ENCODE measurements at regions not wholly inside any gene's neighbourhood (a gene's known extent, or its start where the extent isn't known, plus 50 kb on each side); places are given as distances from the start of the nearest gene placed in this dataset.

DNA sequence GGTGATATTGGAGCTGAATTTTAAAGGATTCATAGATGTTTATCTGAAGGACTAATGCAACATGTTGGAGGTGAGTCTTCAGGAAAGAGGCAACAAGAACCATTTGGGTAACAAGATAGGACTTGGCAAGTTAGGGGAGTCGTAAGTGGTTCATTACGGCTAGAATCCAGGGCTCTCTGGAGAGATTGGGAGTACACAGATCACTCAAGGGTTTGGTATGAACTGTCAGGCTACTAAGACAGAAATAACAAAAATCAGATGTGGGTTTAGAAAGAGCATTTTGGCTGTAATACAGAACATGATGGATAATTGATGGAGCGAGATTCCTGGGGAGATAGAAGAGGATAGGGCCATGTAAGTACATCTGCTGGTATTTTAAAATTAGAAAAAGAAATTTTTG, 86.3 kb upstream of the ESR1 start:
- H3K9me3 ChIP-seq (ENCODE audit: insufficient read depth, low read length) = no peaks in the 10 kb centered on the region
- no peak overlapping the region for H3K9ac ChIP-seq (ENCODE audit: low read length)
- peaks cover 17% of the 10 kb centered on the region for H3K4me1 ChIP-seq (ENCODE audit: low read length)
- no peak overlapping the region for H3K27ac ChIP-seq (ENCODE audit: low read length)
- no peaks in the 10 kb centered on the region for H3K27me3 ChIP-seq (ENCODE audit: low read depth, low read length)
- no peak overlapping the region for H2AFZ ChIP-seq (ENCODE audit: low read depth, low read length)
- H3K36me3 ChIP-seq (replicated peaks; ENCODE audit: low read depth, low read length) = no peaks in the 10 kb centered on the region
- no peaks in the 10 kb centered on the region for H4K20me1 ChIP-seq (ENCODE audit: insufficient read depth, low read length)
- TF ChIP-seq EZH2phosphoT487 (IDR thresholded peaks at IDR 0.05; ENCODE audit: low read depth) = no peak
- TF ChIP-seq, protein P1, sequence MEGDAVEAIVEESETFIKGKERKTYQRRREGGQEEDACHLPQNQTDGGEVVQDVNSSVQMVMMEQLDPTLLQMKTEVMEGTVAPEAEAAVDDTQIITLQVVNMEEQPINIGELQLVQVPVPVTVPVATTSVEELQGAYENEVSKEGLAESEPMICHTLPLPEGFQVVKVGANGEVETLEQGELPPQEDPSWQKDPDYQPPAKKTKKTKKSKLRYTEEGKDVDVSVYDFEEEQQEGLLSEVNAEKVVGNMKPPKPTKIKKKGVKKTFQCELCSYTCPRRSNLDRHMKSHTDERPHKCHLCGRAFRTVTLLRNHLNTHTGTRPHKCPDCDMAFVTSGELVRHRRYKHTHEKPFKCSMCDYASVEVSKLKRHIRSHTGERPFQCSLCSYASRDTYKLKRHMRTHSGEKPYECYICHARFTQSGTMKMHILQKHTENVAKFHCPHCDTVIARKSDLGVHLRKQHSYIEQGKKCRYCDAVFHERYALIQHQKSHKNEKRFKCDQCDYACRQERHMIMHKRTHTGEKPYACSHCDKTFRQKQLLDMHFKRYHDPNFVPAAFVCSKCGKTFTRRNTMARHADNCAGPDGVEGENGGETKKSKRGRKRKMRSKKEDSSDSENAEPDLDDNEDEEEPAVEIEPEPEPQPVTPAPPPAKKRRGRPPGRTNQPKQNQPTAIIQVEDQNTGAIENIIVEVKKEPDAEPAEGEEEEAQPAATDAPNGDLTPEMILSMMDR (IDR thresholded peaks at IDR 0.05; ENCODE audit: low read depth, low read length) = no peak
- no peak overlapping the region for H3K4me2 ChIP-seq (ENCODE audit: low read length)
- no peaks in the 10 kb centered on the region for H3K79me2 ChIP-seq (ENCODE audit: low read length)
- H3K4me3 ChIP-seq (ENCODE audit: low read length) = no peak overlapping the region

GRCh38 chr6:151721671-151722070, 85.8 kb upstream of the ESR1 start:
- Histone ChIP-seq H3K4me3 (ENCODE audit: low read length) (no peak overlapping the region), H3K4me2 (ENCODE audit: low read length) (no peak overlapping the region), H3K36me3 (replicated peaks; ENCODE audit: low read depth, low read length) (no peaks in the 10 kb centered on the region), H3K27ac (ENCODE audit: low read length) (no peak overlapping the region), H3K27me3 (ENCODE audit: low read depth, low read length) (no peaks in the 10 kb centered on the region), H3K9ac (ENCODE audit: low read length) (no peak overlapping the region), H3K4me1 (ENCODE audit: low read length) (peaks cover 17% of the 10 kb centered on the region), H2AFZ (ENCODE audit: low read depth, low read length) (no peak overlapping the region), H3K79me2 (ENCODE audit: low read length) (no peaks in the 10 kb centered on the region), H3K9me3 (ENCODE audit: insufficient read depth, low read length) (no peaks in the 10 kb centered on the region), H4K20me1 (ENCODE audit: insufficient read depth, low read length) (no peaks in the 10 kb centered on the region)
- TF ChIP-seq EZH2phosphoT487 (IDR thresholded peaks at IDR 0.05; ENCODE audit: low read depth) = no peak
- TF ChIP-seq, protein P1 (IDR thresholded peaks at IDR 0.05; ENCODE audit: low read depth, low read length) = no peak

- H2AFZ ChIP-seq (ENCODE audit: low read depth, low read length) = no peak overlapping the region
- no peak for TF ChIP-seq EZH2phosphoT487 (IDR thresholded peaks at IDR 0.05; ENCODE audit: low read depth)
- TF ChIP-seq, protein P1 (IDR thresholded peaks at IDR 0.05; ENCODE audit: low read depth, low read length) = no peak
- H3K4me1 ChIP-seq (ENCODE audit: low read length) = peaks cover 17% of the 10 kb centered on the region
- H3K36me3 ChIP-seq (replicated peaks; ENCODE audit: low read depth, low read length) = no peaks in the 10 kb centered on the region
- no peaks in the 10 kb centered on the region for H3K27me3 ChIP-seq (ENCODE audit: low read depth, low read length)
- no peaks in the 10 kb centered on the region for H4K20me1 ChIP-seq (ENCODE audit: insufficient read depth, low read length)
- H3K79me2 ChIP-seq (ENCODE audit: low read length) = no peaks in the 10 kb centered on the region
- H3K27ac ChIP-seq (ENCODE audit: low read length) = no peak overlapping the region
- H3K9ac ChIP-seq (ENCODE audit: low read length) = no peak overlapping the region
- no peaks in the 10 kb centered on the region for H3K9me3 ChIP-seq (ENCODE audit: insufficient read depth, low read length)
- peak overlapping the region; percentile 43 for H3K4me2 ChIP-seq (ENCODE audit: low read length)
- H3K4me3 ChIP-seq (ENCODE audit: low read length) = no peak overlapping the region
Observed at GRCh38 chr6:151722342-151722741, 85.1 kb upstream of the ESR1 start.

GRCh38 chr6:151723152-151723551, 84.3 kb upstream of the ESR1 start:
- peaks cover 17% of the 10 kb centered on the region for H3K4me1 ChIP-seq (ENCODE audit: low read length)
- no peak overlapping the region for H3K27ac ChIP-seq (ENCODE audit: low read length)
- H3K9ac ChIP-seq (ENCODE audit: low read length) = no peak overlapping the region
- no peak overlapping the region for H3K4me3 ChIP-seq (ENCODE audit: low read length)
- H3K36me3 ChIP-seq (replicated peaks; ENCODE audit: low read depth, low read length) = no peaks in the 10 kb centered on the region
- no peak for TF ChIP-seq EZH2phosphoT487 (IDR thresholded peaks at IDR 0.05; ENCODE audit: low read depth)
- TF ChIP-seq, protein P1 (IDR thresholded peaks at IDR 0.05; ENCODE audit: low read depth, low read length) = no peak
- H2AFZ ChIP-seq (ENCODE audit: low read depth, low read length) = no peak overlapping the region
- no peaks in the 10 kb centered on the region for H4K20me1 ChIP-seq (ENCODE audit: insufficient read depth, low read length)
- H3K79me2 ChIP-seq (ENCODE audit: low read length) = no peaks in the 10 kb centered on the region
- no peaks in the 10 kb centered on the region for H3K9me3 ChIP-seq (ENCODE audit: insufficient read depth, low read length)
- no peaks in the 10 kb centered on the region for H3K27me3 ChIP-seq (ENCODE audit: low read depth, low read length)
- H3K4me2 ChIP-seq (ENCODE audit: low read length) = peak overlapping the region; percentile 43

All from OCI-LY3 (cell line).